ENCODE measurements at regions not wholly inside any gene's neighbourhood (a gene's known extent, or its start where the extent isn't known, plus 50 kb on each side); places are given as distances from the start of the nearest gene placed in this dataset.
"Not testable (repeated sequence)": the region's sequence is repeated elsewhere in the genome, so short reads cannot be mapped to it uniquely, and the experiment has no call there.

DNA sequence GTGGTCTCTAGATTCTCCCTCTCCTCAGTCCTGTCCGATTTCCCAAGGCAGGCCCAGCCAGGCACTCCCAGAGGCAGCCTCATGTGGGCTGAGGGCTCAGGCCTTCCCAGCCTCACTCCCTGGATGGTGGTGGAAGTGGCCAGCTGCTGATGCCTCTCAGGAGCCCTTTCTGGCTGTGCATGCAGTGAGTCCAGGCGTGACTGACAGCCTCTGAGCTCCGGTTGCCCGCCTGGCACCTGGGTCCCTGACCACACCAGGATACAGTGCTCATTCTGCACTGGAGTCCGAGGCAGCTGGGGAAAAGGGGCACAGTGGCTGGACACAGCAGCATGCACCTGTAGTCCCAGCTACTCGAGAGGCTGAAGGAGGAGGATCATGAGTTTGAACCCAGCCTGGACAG lies 132.6 kb downstream of the CUL2 start:
- H3K9me3 ChIP-seq: no peaks in the 10 kb centered on the region
- no peaks in the 10 kb centered on the region for H3K36me3 ChIP-seq
- H3K27me3 ChIP-seq: no peaks in the 10 kb centered on the region
- H3K4me3 ChIP-seq: no peak overlapping the region
- no peak for DNase-seq

DNA sequence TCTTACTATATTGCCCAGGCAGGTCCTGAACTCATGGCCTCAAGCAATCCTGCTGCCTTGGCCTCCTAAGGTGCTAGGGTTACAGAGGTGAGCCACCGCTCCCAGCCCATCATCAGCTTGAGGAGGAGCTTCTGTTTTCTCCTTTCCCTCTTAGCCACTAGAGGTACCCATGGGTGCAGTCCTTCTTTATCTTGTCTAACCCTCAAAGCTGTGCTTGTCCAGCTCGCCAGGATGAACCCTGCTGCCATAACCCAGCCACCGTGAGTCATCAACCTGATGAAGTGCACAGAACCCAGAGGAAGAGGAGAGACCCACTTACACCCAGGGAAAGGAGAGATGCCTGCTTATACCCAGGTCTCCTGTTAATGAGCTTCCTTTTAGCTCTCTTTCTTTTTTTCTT lies 133.4 kb downstream of the CUL2 start:
- no peaks in the 10 kb centered on the region for H3K27me3 ChIP-seq
- H3K9me3 ChIP-seq: no peaks in the 10 kb centered on the region
- H3K4me3 ChIP-seq: no peak overlapping the region
- peak; percentile 31 for DNase-seq
- no peaks in the 10 kb centered on the region for H3K36me3 ChIP-seq

DNA sequence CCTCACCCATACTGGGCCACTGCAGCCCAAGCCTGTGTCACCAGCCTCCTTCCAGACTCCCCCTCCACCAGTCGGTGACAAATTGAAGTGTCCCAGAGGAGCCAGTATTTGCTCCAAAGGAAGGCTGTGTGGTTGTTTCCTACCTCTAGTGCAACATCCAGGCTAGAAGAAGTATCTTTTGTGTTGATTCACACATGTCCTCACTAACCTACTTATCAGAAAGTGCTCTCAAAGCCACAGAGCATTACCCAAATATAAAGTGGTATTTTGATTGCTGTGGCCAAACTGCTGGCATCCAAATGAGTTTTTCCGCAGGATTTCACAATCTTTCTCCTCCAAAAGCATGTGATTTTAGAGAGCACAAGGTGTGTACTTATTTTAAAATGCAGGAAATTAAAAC lies 134.8 kb downstream of the CUL2 start:
- no peaks in the 10 kb centered on the region for H3K9me3 ChIP-seq
- no peak overlapping the region for H3K4me3 ChIP-seq
- no peaks in the 10 kb centered on the region for H3K36me3 ChIP-seq
- no peak for DNase-seq
- H3K27me3 ChIP-seq: no peaks in the 10 kb centered on the region

DNA sequence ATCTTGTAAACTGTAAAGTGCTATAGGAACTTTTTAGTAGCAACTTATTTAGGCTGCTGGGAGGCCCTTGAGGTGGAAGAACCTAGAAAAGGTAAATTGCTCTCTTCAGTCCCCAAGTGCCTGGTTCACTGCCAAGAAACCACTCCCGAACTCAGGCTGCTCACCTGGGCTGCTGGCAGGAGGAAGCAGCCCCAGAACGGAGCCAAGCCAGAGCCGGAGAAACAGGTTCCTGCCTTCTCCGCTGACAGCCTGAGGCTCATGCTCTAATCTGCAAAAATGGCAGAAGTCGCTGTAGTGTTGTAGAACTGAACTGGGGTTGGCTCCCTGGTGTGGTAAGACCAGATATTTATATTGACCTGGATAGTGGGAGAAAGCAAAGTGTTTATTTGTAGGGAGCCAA lies 136.0 kb downstream of the CUL2 start:
- Histone ChIP-seq H3K4me3 (no peak overlapping the region), H3K27me3 (no peaks in the 10 kb centered on the region), H3K9me3 (no peaks in the 10 kb centered on the region), H3K36me3 (no peaks in the 10 kb centered on the region)
- DNase-seq: no peak

DNA sequence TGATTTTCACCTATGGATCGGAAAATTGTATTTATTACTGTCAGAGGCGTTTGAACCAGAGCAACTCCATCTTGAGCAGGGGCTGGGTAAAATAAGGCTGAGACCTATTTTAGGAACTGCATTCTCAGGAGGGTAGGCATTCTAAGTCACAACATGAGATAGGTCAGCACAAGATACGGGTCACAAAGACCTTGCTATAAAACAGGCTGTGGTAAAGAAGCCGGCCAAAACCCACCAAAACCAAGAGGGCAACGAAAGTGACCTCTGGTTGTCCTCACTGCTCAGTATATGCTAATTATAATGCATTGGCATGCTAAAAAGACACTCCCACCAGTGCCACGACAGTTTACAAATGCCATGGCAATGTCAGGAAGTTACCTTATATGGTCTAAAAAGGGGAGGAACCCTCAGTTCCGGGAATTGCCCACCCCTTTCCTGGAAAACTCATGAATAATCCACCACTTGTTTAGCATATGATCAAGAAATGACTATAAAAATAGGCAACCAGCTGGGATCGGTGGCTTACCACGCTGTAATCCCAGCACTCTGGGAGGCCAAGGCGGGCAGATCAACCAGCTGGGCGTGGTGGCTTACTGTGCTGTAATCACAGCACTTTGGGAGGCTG lies 136.3 kb upstream of the PARD3 start:
- not testable (repeated sequence) for H3K4me3 ChIP-seq, H3K27me3 ChIP-seq, H3K36me3 ChIP-seq, H3K9me3 ChIP-seq
- peak; percentile 62 for DNase-seq

DNA sequence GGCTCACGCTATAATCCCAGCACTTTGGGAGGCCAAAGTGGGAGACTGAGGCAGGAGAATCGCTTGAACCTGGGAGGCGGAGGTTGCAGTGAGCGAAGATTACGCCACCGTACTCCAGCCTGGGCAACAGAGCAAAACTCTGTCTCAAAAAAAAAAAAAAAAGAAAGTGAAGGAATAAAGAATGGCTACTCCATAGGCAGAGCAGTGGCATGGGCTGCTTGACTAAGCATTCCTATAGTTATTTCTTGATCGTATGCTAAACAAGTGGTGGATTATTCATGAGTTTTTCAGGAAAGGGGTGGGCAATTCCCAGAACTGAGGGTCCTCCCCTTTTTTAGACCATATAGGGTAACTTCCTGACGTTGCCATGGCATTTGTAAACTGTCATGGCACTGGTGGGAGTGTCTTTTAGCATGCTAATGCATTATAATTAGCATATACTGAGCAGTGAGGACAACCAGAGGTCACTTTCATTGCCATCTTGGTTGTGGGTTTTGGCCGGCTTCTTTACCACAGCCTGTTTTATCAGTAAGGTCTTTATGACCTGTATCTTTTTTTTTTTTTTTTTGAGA lies 130.9 kb upstream of the PARD3 start:
- H3K4me3 ChIP-seq, H3K27me3 ChIP-seq: not testable (repeated sequence)

DNA sequence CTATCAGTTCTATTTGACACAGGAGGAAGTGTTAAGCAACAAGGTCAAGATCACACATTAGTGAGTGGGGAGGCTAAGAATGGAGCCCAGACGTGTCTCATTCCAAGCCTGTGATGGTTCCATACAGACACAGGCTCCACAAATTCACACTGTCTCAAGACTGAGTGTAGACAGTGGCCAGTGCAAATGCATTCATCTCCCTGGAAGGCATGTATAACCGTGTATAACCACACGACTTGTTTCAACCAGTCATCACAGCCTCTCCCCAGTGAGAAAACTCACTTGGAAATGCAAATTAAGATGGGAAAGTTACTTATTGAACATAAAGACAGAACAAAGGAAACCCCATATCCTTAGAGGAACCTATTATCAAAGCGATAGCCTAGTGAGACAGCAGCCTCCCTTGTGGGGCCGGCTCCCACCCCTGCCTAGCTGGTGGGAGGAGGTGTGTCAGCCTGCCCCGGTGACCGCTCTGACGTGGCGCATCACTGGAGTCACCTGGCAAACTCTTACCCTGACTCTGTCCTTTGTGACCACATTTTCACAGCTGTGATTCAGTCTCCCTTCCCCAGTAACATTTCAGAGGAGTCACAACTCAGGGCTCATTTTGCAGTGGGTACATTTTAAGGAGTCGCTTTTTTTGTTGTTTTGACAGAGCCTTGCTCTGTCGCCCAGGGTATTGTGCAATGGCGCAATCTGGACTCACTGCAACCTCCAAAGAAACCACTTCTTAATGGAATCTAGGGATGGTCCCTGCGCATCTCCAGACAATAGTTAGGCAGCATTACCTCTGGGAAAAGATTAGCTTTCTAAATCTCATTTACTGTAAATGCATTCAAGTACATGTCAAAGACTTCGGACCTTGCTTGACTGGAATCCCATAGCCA lies 126.6 kb upstream of the PARD3 start:
- H3K36me3 ChIP-seq: no peaks in the 10 kb centered on the region
- H3K9me3 ChIP-seq: no peaks in the 10 kb centered on the region
- no peak overlapping the region for H3K4me3 ChIP-seq
- H3K27me3 ChIP-seq: no peaks in the 10 kb centered on the region
- DNase-seq: no peak

More for the DNA sequence above, 130.9 kb upstream of the PARD3 start:
- H3K36me3 ChIP-seq, DNase-seq, H3K9me3 ChIP-seq: not testable (repeated sequence)

DNA sequence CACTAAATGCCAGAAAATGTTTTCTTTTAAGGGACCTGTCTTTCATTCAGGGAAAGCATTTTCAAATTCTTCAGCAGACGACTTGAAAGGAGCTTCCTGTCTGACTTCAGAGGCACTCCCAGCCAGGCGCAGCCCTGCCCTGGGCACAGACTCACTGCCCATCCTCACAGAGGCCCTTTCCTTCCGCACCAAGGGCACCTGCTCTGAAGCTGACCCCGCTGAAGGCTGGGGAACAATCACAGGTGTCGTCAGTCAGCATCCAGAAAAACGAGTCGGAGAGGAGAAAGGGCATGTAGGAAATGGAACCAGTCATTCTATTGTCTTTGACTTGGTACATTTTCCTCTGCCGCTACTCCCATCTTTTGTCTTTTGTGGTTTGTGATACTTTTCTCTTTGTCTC lies 125.3 kb upstream of the PARD3 start:
- no peak for DNase-seq
- no peaks in the 10 kb centered on the region for H3K36me3 ChIP-seq
- no peaks in the 10 kb centered on the region for H3K9me3 ChIP-seq
- H3K4me3 ChIP-seq: no peak overlapping the region
- H3K27me3 ChIP-seq: no peaks in the 10 kb centered on the region

DNA sequence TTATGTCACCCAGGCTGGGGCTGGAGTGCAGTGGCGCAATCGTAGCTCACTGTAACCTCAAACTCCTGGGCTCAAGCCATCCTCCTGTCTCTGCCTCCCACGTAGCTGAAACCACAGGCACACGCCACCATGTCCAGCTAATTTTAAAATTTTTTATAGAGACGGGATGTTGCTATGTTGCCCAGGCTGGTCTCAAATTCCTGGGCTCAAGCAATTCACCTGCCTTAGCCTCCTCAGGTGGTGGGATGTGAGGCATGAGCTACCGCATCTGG lies 123.2 kb upstream of the PARD3 start:
- H3K9me3 ChIP-seq: no peaks in the 10 kb centered on the region
- no peak for DNase-seq
- H3K27me3 ChIP-seq: no peaks in the 10 kb centered on the region
- no peak overlapping the region for H3K4me3 ChIP-seq
- H3K36me3 ChIP-seq: no peaks in the 10 kb centered on the region

DNA sequence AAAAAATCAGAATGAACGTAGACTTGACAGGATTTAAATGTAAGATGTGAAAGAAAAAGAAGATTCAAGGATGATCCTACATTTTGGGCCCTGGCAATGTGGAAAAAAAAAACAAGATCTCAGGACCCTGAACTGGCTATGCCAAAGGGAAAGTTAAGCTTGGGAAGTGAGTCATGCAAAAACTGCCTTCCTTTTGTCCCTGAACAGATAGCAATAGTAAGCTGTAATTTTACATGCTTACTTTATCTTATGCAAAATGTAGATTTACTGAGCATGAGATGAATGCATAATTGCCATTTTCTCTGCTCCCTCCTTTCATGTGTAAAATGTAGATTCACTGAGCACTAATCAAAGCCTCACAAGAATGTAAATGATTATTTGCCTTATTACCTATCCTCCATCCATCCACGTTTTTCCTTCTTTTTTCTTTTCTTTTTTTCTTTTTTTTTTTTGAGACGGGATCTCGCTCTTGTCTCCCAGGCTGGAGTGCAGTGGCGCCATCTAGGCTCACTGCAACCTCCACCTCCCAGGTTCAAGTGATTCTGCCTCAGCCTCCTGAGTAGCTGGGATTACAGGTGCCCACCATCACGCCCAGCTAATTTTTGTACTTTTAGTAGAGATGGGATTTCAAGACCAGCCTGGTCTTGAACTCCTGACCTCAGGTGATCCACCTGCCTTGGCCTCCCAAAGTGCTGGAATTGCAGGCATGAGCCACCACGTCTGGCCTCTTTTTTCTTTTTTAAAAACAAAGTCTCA lies 122.7 kb upstream of the PARD3 start:
- not testable (repeated sequence) for DNase-seq, H3K27me3 ChIP-seq, H3K4me3 ChIP-seq, H3K9me3 ChIP-seq, H3K36me3 ChIP-seq

DNA sequence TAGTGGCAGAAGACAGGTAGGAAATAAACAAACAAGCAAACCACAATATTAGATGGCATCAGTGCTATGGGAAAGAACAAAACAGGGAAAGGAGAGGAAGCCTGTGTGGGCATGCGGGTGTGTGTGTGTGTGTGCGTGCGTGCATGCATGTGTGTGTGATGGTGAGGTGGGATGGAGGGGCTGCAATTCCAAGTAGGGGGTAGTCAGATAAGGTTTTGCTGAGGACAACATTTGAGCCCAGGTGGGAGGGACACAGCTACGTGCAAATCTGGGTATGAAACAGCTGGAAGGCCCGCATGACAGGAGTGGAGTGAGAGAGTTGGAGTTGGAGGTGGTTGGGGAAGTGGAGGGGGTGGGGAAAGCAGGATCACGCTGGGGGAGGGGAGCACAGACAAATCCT lies 121.0 kb upstream of the PARD3 start:
- Histone ChIP-seq H3K36me3 (no peaks in the 10 kb centered on the region), H3K4me3 (no peak overlapping the region), H3K27me3 (no peaks in the 10 kb centered on the region), H3K9me3 (no peaks in the 10 kb centered on the region)
- DNase-seq: no peak

DNA sequence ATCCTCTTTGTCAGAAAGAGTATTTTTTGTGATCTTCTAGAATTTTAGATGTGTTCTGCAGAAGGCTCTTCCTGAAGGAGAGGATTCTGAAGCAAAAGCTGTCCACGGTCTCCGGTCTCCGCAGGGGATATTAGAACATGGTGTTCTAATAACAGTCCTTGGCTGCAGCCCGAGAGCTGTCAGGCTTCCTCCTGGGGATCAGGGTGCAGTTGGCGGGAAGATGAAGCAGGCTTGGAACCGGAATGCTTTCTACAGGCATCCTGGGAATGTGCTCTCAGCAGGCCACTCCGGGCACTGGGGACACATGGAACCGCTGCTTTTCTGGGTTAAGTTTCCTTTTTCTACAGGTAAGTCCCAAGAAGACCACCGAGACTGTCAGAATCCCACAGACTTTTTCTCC lies 118.6 kb upstream of the PARD3 start:
- Histone ChIP-seq H3K27me3 (no peaks in the 10 kb centered on the region), H3K36me3 (no peaks in the 10 kb centered on the region), H3K9me3 (no peaks in the 10 kb centered on the region), H3K4me3 (no peak overlapping the region)
- DNase-seq: no peak

DNA sequence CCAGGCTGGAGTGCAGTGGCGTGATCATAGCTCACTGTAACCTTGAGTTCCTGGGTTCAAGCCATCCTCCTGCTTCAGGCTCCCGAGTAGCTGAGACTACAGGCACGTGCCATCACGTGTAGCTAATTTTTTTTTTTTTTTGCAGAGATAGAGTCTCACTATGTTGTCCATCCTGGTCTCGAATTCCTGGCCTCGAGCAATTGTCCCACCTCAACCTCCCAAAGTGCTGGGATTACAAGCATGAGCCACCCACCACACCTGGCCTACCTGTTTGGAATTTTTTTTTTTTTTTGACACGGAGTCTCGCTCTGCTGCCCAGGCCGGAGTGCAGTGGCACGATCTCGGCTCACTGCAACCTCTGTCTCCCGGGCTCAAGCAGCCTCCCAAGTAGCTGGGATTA lies 117.1 kb upstream of the PARD3 start:
- Histone ChIP-seq H3K36me3 (no peaks in the 10 kb centered on the region), H3K9me3 (no peaks in the 10 kb centered on the region), H3K27me3 (no peaks in the 10 kb centered on the region), H3K4me3 (no peak overlapping the region)
- no peak for DNase-seq

DNA sequence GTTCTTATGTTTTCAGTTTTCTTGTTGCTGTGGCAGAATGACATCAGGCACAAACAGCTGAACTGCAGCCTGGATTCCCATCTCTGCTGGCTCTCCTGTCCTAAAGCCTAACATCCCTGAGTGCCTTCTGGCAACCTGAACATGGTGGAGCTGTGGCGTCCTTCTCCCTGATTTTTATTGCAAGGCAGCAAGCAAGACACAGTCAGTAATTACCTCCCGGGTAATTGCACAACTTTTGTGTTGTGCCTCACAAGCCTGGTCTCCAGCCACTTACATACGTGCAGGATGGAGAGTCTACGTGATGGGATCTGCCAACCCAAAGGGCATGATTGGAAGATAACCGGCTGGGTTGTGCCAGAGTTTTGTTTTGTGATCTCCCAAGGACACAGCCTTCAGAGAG lies 116.1 kb upstream of the PARD3 start:
- DNase-seq: no peak
- H3K9me3 ChIP-seq: no peaks in the 10 kb centered on the region

DNA sequence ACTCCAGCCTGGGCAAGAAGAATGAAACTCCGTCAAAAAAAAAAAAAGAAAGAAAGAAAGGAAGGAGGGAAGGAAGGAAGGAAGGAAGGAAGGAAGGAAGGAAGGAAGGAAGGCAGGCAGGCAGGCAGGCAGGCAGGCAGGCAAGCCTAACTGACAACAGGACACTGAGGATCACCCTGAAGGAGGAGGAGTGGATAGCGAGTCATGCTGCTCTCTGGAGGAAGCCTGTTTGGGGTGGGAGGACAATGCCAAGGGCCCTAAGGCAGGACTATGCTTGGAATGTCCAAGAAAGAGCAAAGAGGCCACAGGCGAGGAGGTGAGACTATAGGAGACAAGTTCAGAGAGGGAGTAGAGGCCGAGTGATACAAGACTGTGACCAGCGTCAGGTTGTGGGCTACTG lies 107.0 kb upstream of the PARD3 start:
- H3K9me3 ChIP-seq: peaks cover 12% of the 10 kb centered on the region; the same call in 1 of the 2 replicates
- DNase-seq: peak; percentile 44
- no peak overlapping the region for H3K4me3 ChIP-seq

More for the DNA sequence above, 116.1 kb upstream of the PARD3 start:
- H3K36me3 ChIP-seq: no peaks in the 10 kb centered on the region
- no peak overlapping the region for H3K4me3 ChIP-seq
- H3K27me3 ChIP-seq: no peaks in the 10 kb centered on the region

DNA sequence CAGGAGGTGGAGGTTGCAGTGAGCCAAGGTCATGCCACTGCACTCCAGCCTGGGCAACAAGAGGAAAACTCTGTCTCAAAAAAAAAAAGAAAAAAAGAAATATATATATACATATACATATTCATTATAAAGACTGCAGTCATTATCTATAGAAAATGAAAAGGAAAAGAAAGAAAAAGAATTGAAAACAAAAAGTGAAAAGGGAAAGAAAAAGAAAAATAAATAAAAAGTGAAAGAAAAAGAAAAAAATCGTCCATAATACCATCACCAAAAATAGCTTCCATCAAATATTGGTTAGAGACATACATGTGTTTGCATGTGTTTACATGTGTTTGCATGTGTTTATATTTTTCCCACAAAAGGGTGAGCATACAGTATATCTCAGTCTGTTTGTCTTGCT lies 105.5 kb upstream of the PARD3 start:
- Histone ChIP-seq H3K9me3 (peaks cover 12% of the 10 kb centered on the region; the same call in 1 of the 2 replicates), H3K36me3 (no peaks in the 10 kb centered on the region), H3K4me3 (no peak overlapping the region), H3K27me3 (no peaks in the 10 kb centered on the region)
- no peak for DNase-seq

More for the DNA sequence above, 107.0 kb upstream of the PARD3 start:
- H3K36me3 ChIP-seq: no peaks in the 10 kb centered on the region
- no peaks in the 10 kb centered on the region for H3K27me3 ChIP-seq

DNA sequence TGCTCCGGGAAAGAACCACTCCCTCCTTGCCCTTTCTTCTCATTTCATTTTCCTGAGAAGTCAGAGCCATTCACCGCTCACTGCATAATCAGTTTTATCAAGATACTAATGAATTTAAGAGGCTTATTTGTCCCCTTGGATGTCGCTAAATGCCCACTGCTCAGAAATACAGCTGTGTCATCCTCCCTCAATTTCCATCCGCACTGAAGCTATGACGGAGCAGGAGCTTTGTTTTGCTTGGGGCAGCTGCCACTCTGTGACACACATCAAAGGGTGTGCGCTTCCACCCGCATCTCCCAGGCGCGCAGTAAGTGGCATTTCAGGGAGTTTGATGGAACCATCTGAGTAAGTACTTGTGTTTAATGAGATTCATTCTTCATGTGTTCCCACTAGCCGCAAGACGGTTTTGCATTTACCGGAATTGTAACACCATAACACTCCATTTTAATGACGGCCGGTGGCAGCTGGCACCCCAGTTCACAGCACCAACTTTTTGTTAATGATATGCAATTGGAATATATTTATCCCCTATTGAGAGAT lies 103.8 kb upstream of the PARD3 start:
- no peaks in the 10 kb centered on the region for H3K27me3 ChIP-seq
- 0 out of 2 replicates have a peak, but pooled peaks cover 3% of the 10 kb centered on the region for H3K9me3 ChIP-seq
- no peak overlapping the region for H3K4me3 ChIP-seq
- H3K36me3 ChIP-seq: no peaks in the 10 kb centered on the region
- DNase-seq: no peak

Data from MG63 (cell line).